ENCODE measurements at regions not wholly inside any gene's neighbourhood (a gene's known extent, or its start where the extent isn't known, plus 50 kb on each side); places are given as distances from the start of the nearest gene placed in this dataset.

DNA sequence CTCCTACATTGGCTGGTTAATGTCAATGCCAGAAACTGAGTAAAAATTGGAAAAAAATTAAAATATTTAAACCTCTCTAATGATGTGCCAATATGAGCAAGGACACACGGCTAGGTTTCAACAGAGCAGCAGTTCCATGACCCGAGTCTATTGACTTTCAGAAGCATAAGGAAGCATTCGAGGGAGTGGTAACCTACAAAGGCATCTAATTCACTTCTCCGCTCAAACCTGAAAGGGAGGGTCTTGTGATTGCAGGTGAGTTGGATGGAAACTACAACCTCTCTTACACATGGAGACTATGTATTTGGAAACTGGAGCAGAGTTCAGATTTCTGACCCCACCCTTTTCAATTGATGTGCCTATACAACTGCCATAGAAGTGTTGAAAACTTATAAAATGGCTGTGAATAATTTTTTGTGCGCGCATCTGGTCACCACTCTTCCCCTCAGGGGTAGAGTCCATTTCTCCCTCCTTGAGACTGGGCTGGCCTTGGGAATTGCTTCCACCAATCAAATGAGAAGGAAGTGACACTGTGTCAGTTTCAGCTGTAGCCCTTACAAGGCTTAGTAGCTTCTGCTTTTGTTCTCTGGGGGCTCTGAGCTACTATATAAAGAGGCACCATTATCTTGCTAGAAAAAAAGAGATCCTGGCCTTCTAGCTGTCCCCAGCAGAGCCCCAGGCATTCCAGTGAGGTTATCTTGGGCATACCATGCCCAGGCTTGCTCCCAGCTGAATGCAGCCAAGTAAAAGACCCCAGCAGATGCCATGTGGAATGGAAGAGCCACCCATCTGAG is 278.0 kb downstream of the EPHA4 start:
- TF ChIP-seq, protein P1, sequence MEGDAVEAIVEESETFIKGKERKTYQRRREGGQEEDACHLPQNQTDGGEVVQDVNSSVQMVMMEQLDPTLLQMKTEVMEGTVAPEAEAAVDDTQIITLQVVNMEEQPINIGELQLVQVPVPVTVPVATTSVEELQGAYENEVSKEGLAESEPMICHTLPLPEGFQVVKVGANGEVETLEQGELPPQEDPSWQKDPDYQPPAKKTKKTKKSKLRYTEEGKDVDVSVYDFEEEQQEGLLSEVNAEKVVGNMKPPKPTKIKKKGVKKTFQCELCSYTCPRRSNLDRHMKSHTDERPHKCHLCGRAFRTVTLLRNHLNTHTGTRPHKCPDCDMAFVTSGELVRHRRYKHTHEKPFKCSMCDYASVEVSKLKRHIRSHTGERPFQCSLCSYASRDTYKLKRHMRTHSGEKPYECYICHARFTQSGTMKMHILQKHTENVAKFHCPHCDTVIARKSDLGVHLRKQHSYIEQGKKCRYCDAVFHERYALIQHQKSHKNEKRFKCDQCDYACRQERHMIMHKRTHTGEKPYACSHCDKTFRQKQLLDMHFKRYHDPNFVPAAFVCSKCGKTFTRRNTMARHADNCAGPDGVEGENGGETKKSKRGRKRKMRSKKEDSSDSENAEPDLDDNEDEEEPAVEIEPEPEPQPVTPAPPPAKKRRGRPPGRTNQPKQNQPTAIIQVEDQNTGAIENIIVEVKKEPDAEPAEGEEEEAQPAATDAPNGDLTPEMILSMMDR (IDR thresholded peaks at IDR 0.05) = no peak
- Histone ChIP-seq H3K36me3 (no peaks in the 10 kb centered on the region), H3K27me3 (no peaks in the 10 kb centered on the region), H3K4me1 (no peaks in the 10 kb centered on the region), H3K9me3 (no peaks in the 10 kb centered on the region), H3K4me3 (no peak overlapping the region), H3K27ac (no peak overlapping the region)
- intact Hi-C loops (cut with DNase I) = no loop called here
- DNase-seq (no peak), ATAC-seq (no peak)

DNA sequence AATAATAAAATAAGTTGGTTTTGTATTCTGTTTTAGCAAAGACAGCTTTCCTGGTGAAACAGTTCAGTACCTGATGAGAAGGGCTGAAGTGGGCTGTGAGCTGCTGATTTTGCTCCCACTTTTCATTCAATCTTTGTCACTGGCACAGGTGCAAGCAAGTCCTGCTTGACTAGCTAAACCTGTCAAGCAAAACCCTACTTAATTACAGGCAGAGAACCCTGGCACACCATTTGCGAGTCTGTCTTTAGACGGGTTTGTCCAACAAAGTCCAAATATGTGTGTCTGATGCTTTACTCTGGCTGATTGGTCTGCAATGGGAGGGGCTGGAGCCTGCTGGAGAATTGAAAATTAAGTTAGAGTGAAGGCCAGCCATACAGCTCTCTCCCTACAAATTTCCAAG is 267.2 kb downstream of the EPHA4 start:
- Histone ChIP-seq H3K4me1 (no peaks in the 10 kb centered on the region), H3K27ac (no peak overlapping the region), H3K4me3 (no peak overlapping the region), H3K9me3 (no peaks in the 10 kb centered on the region), H3K27me3 (no peaks in the 10 kb centered on the region), H3K36me3 (no peaks in the 10 kb centered on the region)
- DNase-seq (no peak), ATAC-seq (no peak)
- intact Hi-C loops (cut with DNase I) = no loop called here
- TF ChIP-seq, protein P1 (IDR thresholded peaks at IDR 0.05) = no peak

DNA sequence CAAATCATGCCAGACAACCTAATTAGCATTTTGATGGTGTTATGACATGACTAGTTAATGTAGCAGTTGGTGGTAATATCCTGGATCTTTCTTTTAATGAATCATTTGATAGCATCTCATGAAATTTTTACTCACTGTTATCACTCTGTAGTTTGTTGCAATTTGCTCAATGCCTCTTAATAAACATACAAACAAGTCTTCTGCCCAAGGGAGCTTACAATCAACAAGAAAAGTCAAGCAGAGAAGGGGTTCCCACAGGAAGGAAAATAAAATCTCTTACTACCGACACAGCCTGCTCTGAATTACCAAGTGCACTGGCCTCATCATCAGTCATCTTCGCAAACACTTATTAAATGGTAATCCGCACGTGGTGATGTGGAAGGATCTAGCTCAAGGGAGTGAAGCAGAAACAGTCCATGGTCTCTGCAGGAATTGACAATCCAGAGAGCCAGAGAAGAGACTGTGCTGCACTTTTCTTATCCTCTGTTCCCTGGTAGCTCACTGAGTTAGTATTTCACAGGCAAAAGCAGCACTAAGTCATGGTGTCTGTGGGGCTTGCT is 263.5 kb downstream of the EPHA4 start:
- Histone ChIP-seq H3K9me3 (no peaks in the 10 kb centered on the region), H3K4me3 (no peak overlapping the region), H3K27me3 (no peaks in the 10 kb centered on the region), H3K4me1 (no peaks in the 10 kb centered on the region), H3K36me3 (no peaks in the 10 kb centered on the region), H3K27ac (no peak overlapping the region)
- no peak for DNase-seq
- no peak for ATAC-seq
- TF ChIP-seq, protein P1 (IDR thresholded peaks at IDR 0.05) = no peak
- intact Hi-C loops (cut with DNase I) = no loop called here

DNA sequence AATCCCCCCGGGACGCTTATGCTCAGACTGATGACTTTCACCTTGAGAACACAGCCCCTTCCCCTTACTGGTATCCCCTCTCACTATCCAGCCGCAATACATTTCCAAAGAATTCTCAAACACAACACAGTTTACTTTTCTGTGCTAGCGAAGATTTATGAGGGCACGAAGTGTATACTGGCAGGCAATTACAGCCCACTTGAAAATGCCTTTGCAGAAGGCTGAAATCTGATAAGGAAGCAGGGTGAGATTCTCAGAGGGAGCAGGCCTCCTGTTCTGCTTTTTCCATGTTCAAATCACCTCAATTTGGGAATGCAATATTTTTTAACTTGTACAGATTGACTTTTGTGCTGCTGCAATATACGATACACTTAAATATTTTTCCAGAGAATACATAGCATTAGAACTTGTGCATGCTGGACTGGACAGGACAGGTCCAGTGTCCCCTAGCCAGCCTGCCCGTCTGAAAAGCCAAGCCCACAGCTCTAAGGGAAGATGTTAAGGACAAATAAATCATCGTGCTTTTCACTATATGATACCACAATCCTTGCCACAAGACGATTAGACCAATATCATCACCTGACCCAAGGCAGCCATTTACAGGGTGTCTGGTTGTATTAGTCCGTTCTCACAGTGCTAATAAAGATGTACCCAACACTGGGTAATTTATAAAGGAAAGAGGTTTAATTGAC is 262.1 kb downstream of the EPHA4 start:
- intact Hi-C loops (cut with DNase I) = no loop called here
- no peaks in the 10 kb centered on the region for H3K27me3 ChIP-seq
- DNase-seq (no peak), ATAC-seq (peak; percentile 45)
- H3K9me3 ChIP-seq = no peaks in the 10 kb centered on the region
- no peaks in the 10 kb centered on the region for H3K36me3 ChIP-seq
- H3K27ac ChIP-seq = no peak overlapping the region
- no peaks in the 10 kb centered on the region for H3K4me1 ChIP-seq
- TF ChIP-seq, protein P1 (IDR thresholded peaks at IDR 0.05) = no peak
- no peak overlapping the region for H3K4me3 ChIP-seq

DNA sequence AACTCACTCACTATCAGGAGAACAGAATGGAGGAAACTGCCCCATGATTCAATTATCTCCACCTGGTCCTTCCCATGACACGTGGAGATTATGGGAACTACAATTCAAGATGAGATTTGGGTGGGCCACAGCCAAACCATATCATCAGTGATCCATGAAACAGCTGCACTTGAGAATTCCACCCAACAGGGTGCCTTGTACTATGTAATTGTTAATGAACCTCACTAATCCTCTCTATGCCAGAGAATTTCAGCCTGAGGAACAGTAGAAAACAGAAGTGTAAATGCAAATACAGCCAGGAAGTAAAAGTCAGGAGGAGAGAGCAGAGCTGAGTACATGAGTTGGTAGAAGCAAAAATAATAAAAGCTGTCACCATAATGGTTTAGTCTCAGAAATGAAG is 261.4 kb downstream of the EPHA4 start:
- no peaks in the 10 kb centered on the region for H3K4me1 ChIP-seq
- DNase-seq (no peak), ATAC-seq (no peak)
- no peaks in the 10 kb centered on the region for H3K36me3 ChIP-seq
- no peaks in the 10 kb centered on the region for H3K27me3 ChIP-seq
- no peak overlapping the region for H3K27ac ChIP-seq
- H3K4me3 ChIP-seq = no peak overlapping the region
- H3K9me3 ChIP-seq = no peaks in the 10 kb centered on the region
- intact Hi-C loops (cut with DNase I) = no loop called here
- TF ChIP-seq, protein P1 (IDR thresholded peaks at IDR 0.05) = no peak

All from upper lobe of right lung (tissue), 1 donor.